ENCODE measurements at regions not wholly inside any gene's neighbourhood (a gene's known extent, or its start where the extent isn't known, plus 50 kb on each side); places are given as distances from the start of the nearest gene placed in this dataset.
A peak's percentile ranks its signal among the peaks of the same experiment; 100 is the strongest.

- DNase-seq, result peak; percentile 12
- no peak overlapping the region for H3K14ac ChIP-seq (ENCODE audit: low read length in 2 of 2)
Observed at GRCh38 chr21:28177124-28177523, 815.6 kb downstream of the LTN1 start.

GRCh38 chr21:28174701-28175100, 818.0 kb downstream of the LTN1 start:
- Histone ChIP-seq H3K4me2 (ENCODE audit: low read length, poor library complexity, severe bottlenecking) (no peak overlapping the region), H3K9ac (ENCODE audit: low read length) (no peak overlapping the region), H3K4me3 (ENCODE audit: insufficient read depth in 1 of 2, low read depth in 1 of 2, low read length in 2 of 2) (no peak overlapping the region), H2BK5ac (ENCODE audit: low read depth, low read length, poor library complexity, severe bottlenecking) (no peak overlapping the region), H3K36me3 (ENCODE audit: control insufficient read depth in 1 of 2, insufficient read depth in 2 of 2, low read depth in 1 of 2, low read length in 2 of 2) (no peaks in the 10 kb centered on the region), H4K91ac (ENCODE audit: low read length) (no peak overlapping the region), H3K9me3 (ENCODE audit: control insufficient read depth, low read length) (no peaks in the 10 kb centered on the region), H3K4ac (ENCODE audit: low read depth in 1 of 2, low read length in 2 of 2) (no peak overlapping the region), H3K14ac (ENCODE audit: low read length in 2 of 2) (no peak overlapping the region), H3K27me3 (ENCODE audit: control insufficient read depth in 1 of 2, insufficient read depth in 1 of 2, low read length in 2 of 2) (no peaks in the 10 kb centered on the region), H2BK12ac (ENCODE audit: low read length in 2 of 2) (no peak overlapping the region), H3K18ac (ENCODE audit: low read depth in 1 of 2, low read length in 2 of 2) (no peak overlapping the region), H4K8ac (ENCODE audit: low read length) (no peak overlapping the region), H3K79me1 (replicated peaks; ENCODE audit: low read length, poor library complexity, severe bottlenecking) (no peaks in the 10 kb centered on the region), H2BK15ac (ENCODE audit: low read depth, poor library complexity, severe bottlenecking) (no peak overlapping the region), H2AFZ (ENCODE audit: low read depth, low read length) (no peak overlapping the region), H3K4me1 (ENCODE audit: control insufficient read depth, insufficient read depth, low read depth, low read length) (no peaks in the 10 kb centered on the region), H3K27ac (ENCODE audit: low read length, poor library complexity, severe bottlenecking) (no peak overlapping the region), H2AK5ac (ENCODE audit: low read length, severe bottlenecking) (no peak overlapping the region), H3K23ac (ENCODE audit: low read length in 2 of 2) (no peak overlapping the region), H2BK120ac (ENCODE audit: low read depth, low read length) (no peak overlapping the region)
- DNase-seq, result no peak

More at GRCh38 chr21:28177124-28177523, 815.6 kb downstream of the LTN1 start:
- Histone ChIP-seq H3K4me1 (ENCODE audit: control insufficient read depth, insufficient read depth, low read depth, low read length) (no peaks in the 10 kb centered on the region), H3K36me3 (ENCODE audit: control insufficient read depth in 1 of 2, insufficient read depth in 2 of 2, low read depth in 1 of 2, low read length in 2 of 2) (no peaks in the 10 kb centered on the region), H2BK120ac (ENCODE audit: low read depth, low read length) (no peak overlapping the region), H3K27ac (ENCODE audit: low read length, poor library complexity, severe bottlenecking) (no peak overlapping the region), H3K4me2 (ENCODE audit: low read length, poor library complexity, severe bottlenecking) (no peak overlapping the region), H3K79me1 (replicated peaks; ENCODE audit: low read length, poor library complexity, severe bottlenecking) (no peaks in the 10 kb centered on the region), H3K9ac (ENCODE audit: low read length) (no peak overlapping the region), H2BK5ac (ENCODE audit: low read depth, low read length, poor library complexity, severe bottlenecking) (no peak overlapping the region), H3K4me3 (ENCODE audit: insufficient read depth in 1 of 2, low read depth in 1 of 2, low read length in 2 of 2) (no peak overlapping the region), H3K23ac (ENCODE audit: low read length in 2 of 2) (no peak overlapping the region), H3K18ac (ENCODE audit: low read depth in 1 of 2, low read length in 2 of 2) (no peak overlapping the region), H4K8ac (ENCODE audit: low read length) (no peak overlapping the region), H2AK5ac (ENCODE audit: low read length, severe bottlenecking) (no peak overlapping the region), H3K9me3 (ENCODE audit: control insufficient read depth, low read length) (peaks cover 8% of the 10 kb centered on the region), H2BK15ac (ENCODE audit: low read depth, poor library complexity, severe bottlenecking) (no peak overlapping the region), H2AFZ (ENCODE audit: low read depth, low read length) (no peak overlapping the region), H2BK12ac (ENCODE audit: low read length in 2 of 2) (no peak overlapping the region), H3K4ac (ENCODE audit: low read depth in 1 of 2, low read length in 2 of 2) (no peak overlapping the region), H3K27me3 (ENCODE audit: control insufficient read depth in 1 of 2, insufficient read depth in 1 of 2, low read length in 2 of 2) (no peaks in the 10 kb centered on the region), H4K91ac (ENCODE audit: low read length) (no peak overlapping the region)
- WGBS, result 67% methylated on average over 1 of the region's 1 CpG

- H2AK5ac ChIP-seq (ENCODE audit: low read length, severe bottlenecking), result no peak overlapping the region
- H3K18ac ChIP-seq (ENCODE audit: low read depth in 1 of 2, low read length in 2 of 2), result no peak overlapping the region
- H3K9me3 ChIP-seq (ENCODE audit: control insufficient read depth, low read length), result no peaks in the 10 kb centered on the region
- H2BK5ac ChIP-seq (ENCODE audit: low read depth, low read length, poor library complexity, severe bottlenecking), result no peak overlapping the region
- H3K36me3 ChIP-seq (ENCODE audit: control insufficient read depth in 1 of 2, insufficient read depth in 2 of 2, low read depth in 1 of 2, low read length in 2 of 2), result no peaks in the 10 kb centered on the region
- H3K27me3 ChIP-seq (ENCODE audit: control insufficient read depth in 1 of 2, insufficient read depth in 1 of 2, low read length in 2 of 2), result no peaks in the 10 kb centered on the region
- no peak overlapping the region for H4K8ac ChIP-seq (ENCODE audit: low read length)
- no peaks in the 10 kb centered on the region for H3K79me1 ChIP-seq (replicated peaks; ENCODE audit: low read length, poor library complexity, severe bottlenecking)
- H4K91ac ChIP-seq (ENCODE audit: low read length), result no peak overlapping the region
- H3K9ac ChIP-seq (ENCODE audit: low read length), result no peak overlapping the region
- H3K4ac ChIP-seq (ENCODE audit: low read depth in 1 of 2, low read length in 2 of 2), result no peak overlapping the region
- H3K4me2 ChIP-seq (ENCODE audit: low read length, poor library complexity, severe bottlenecking), result no peak overlapping the region
- no peak overlapping the region for H3K14ac ChIP-seq (ENCODE audit: low read length in 2 of 2)
- H2BK120ac ChIP-seq (ENCODE audit: low read depth, low read length), result no peak overlapping the region
- no peak overlapping the region for H3K4me3 ChIP-seq (ENCODE audit: insufficient read depth in 1 of 2, low read depth in 1 of 2, low read length in 2 of 2)
- H2BK12ac ChIP-seq (ENCODE audit: low read length in 2 of 2), result no peak overlapping the region
- H3K27ac ChIP-seq (ENCODE audit: low read length, poor library complexity, severe bottlenecking), result no peak overlapping the region
- H3K4me1 ChIP-seq (ENCODE audit: control insufficient read depth, insufficient read depth, low read depth, low read length), result no peaks in the 10 kb centered on the region
- no peak for DNase-seq
- no peak overlapping the region for H2AFZ ChIP-seq (ENCODE audit: low read depth, low read length)
- no peak overlapping the region for H2BK15ac ChIP-seq (ENCODE audit: low read depth, poor library complexity, severe bottlenecking)
- no peak overlapping the region for H3K23ac ChIP-seq (ENCODE audit: low read length in 2 of 2)
- WGBS, result 94% methylated on average over 1 of the region's 2 CpGs
Observed at GRCh38 chr21:28174006-28174405, 818.7 kb downstream of the LTN1 start.

- Histone ChIP-seq H2BK12ac (ENCODE audit: low read length in 2 of 2) (no peak overlapping the region), H4K8ac (ENCODE audit: low read length) (no peak overlapping the region), H3K4me1 (ENCODE audit: control insufficient read depth, insufficient read depth, low read depth, low read length) (no peaks in the 10 kb centered on the region), H2BK5ac (ENCODE audit: low read depth, low read length, poor library complexity, severe bottlenecking) (no peak overlapping the region), H4K91ac (ENCODE audit: low read length) (no peak overlapping the region), H2BK15ac (ENCODE audit: low read depth, poor library complexity, severe bottlenecking) (no peak overlapping the region), H3K79me1 (replicated peaks; ENCODE audit: low read length, poor library complexity, severe bottlenecking) (no peaks in the 10 kb centered on the region), H3K9ac (ENCODE audit: low read length) (no peak overlapping the region), H2AFZ (ENCODE audit: low read depth, low read length) (no peak overlapping the region), H2BK120ac (ENCODE audit: low read depth, low read length) (no peak overlapping the region), H3K36me3 (ENCODE audit: control insufficient read depth in 1 of 2, insufficient read depth in 2 of 2, low read depth in 1 of 2, low read length in 2 of 2) (no peaks in the 10 kb centered on the region), H2AK5ac (ENCODE audit: low read length, severe bottlenecking) (no peak overlapping the region), H3K4ac (ENCODE audit: low read depth in 1 of 2, low read length in 2 of 2) (no peak overlapping the region), H3K14ac (ENCODE audit: low read length in 2 of 2) (no peak overlapping the region), H3K23ac (ENCODE audit: low read length in 2 of 2) (no peak overlapping the region), H3K9me3 (ENCODE audit: control insufficient read depth, low read length) (no peaks in the 10 kb centered on the region), H3K27ac (ENCODE audit: low read length, poor library complexity, severe bottlenecking) (no peak overlapping the region), H3K27me3 (ENCODE audit: control insufficient read depth in 1 of 2, insufficient read depth in 1 of 2, low read length in 2 of 2) (no peaks in the 10 kb centered on the region), H3K4me2 (ENCODE audit: low read length, poor library complexity, severe bottlenecking) (no peak overlapping the region), H3K18ac (ENCODE audit: low read depth in 1 of 2, low read length in 2 of 2) (no peak overlapping the region), H3K4me3 (ENCODE audit: insufficient read depth in 1 of 2, low read depth in 1 of 2, low read length in 2 of 2) (no peak overlapping the region)
- 100% methylated on average over 1 of the region's 2 CpGs for WGBS
- DNase-seq, result no peak
Observed at GRCh38 chr21:28172376-28172775, 820.3 kb downstream of the LTN1 start.
